Endodermal cell (in vitro differentiated cells): ENCODE measurements at regions not wholly inside any gene's neighbourhood (a gene's known extent, or its start where the extent isn't known, plus 50 kb on each side); places are given as distances from the start of the nearest gene placed in this dataset.

ENCODE experiments used
- DNase-seq: peaks from one replicate; pipeline ENCODE4 v3.0.0-alpha.2; 2017
- H3K27ac ChIP-seq: 2 replicates; pipeline ENCODE4 v1.5.1; 2013; ENCODE audit warnings: mild to moderate bottlenecking, low read depth, low read length, moderate library complexity
- H3K27me3 ChIP-seq: 2 replicates; pipeline ENCODE4 v1.6.1; 2013; ENCODE audit warnings: mild to moderate bottlenecking, low read length, moderate library complexity; ENCODE audit not compliant: insufficient read depth, control insufficient read depth, poor library complexity, severe bottlenecking
- H3K36me3 ChIP-seq: 2 replicates; pipeline ENCODE4 v1.7.0; 2013; ENCODE audit warnings: mild to moderate bottlenecking, low read length, moderate library complexity; ENCODE audit not compliant: control insufficient read depth, insufficient read depth
- H3K4me1 ChIP-seq: one replicate; pipeline ENCODE4 v1.7.0; 2013; ENCODE audit warnings: low read length; ENCODE audit not compliant: control insufficient read depth, insufficient read depth
- H3K4me3 ChIP-seq: 2 replicates; pipeline ENCODE4 v1.5.1; 2013; ENCODE audit warnings: mild to moderate bottlenecking, low read length, moderate library complexity
- H3K9ac ChIP-seq: 2 replicates; pipeline ENCODE4 v1.6.1; 2013; ENCODE audit warnings: mild to moderate bottlenecking, low read length, moderate library complexity; ENCODE audit not compliant: poor library complexity, severe bottlenecking; ENCODE audit errors: extremely low read depth
- H3K9me3 ChIP-seq: 2 replicates; pipeline ENCODE4 v1.6.1; 2013; ENCODE audit warnings: mild to moderate bottlenecking, low read length, moderate library complexity; ENCODE audit not compliant: control insufficient read depth
- H3K27ac Mint-ChIP-seq: 2 replicates; pipeline ENCODE4 v1.8.0; 2020; ENCODE audit warnings: mixed read lengths
- H3K27me3 Mint-ChIP-seq: 2 replicates; pipeline ENCODE4 v1.8.0; 2021; ENCODE audit warnings: mild to moderate bottlenecking, mixed read lengths; ENCODE audit not compliant: insufficient read depth
- H3K36me3 Mint-ChIP-seq: 2 replicates; pipeline ENCODE4 v1.8.0; 2020; ENCODE audit warnings: low read depth, mixed read lengths
- H3K4me1 Mint-ChIP-seq: 2 replicates; pipeline ENCODE4 v1.8.0; 2020; ENCODE audit warnings: mixed read lengths
- H3K4me3 Mint-ChIP-seq: 2 replicates; pipeline ENCODE4 v1.8.0; 2020; ENCODE audit warnings: mild to moderate bottlenecking, moderate library complexity, mixed read lengths
- H3K9me3 Mint-ChIP-seq: 2 replicates; pipeline ENCODE4 v1.8.0; 2020; ENCODE audit warnings: mild to moderate bottlenecking, mixed read lengths
- CTCF ChIP-seq: fragments of 200-600 bp; sonication (generic); conservative IDR thresholded peaks from 2 replicates; pipeline ENCODE4 v1.5.0; 2021; ENCODE audit warnings: antibody characterized with exemption, mild to moderate bottlenecking
- WGBS, 2 experiments: methylation state at CpG; one replicate each; pipeline versions ENCODE4 v1.1.5 to v1.1.7; 2013; ENCODE audit warnings: missing lambda C conversion rate in 2 of 2, mixed read lengths in 1 of 2; ENCODE audit not compliant: insufficient coverage in 1 of 2, insufficient read length in 1 of 2; 5-methylcytosine and 5-hydroxymethylcytosine counted together

DNA sequence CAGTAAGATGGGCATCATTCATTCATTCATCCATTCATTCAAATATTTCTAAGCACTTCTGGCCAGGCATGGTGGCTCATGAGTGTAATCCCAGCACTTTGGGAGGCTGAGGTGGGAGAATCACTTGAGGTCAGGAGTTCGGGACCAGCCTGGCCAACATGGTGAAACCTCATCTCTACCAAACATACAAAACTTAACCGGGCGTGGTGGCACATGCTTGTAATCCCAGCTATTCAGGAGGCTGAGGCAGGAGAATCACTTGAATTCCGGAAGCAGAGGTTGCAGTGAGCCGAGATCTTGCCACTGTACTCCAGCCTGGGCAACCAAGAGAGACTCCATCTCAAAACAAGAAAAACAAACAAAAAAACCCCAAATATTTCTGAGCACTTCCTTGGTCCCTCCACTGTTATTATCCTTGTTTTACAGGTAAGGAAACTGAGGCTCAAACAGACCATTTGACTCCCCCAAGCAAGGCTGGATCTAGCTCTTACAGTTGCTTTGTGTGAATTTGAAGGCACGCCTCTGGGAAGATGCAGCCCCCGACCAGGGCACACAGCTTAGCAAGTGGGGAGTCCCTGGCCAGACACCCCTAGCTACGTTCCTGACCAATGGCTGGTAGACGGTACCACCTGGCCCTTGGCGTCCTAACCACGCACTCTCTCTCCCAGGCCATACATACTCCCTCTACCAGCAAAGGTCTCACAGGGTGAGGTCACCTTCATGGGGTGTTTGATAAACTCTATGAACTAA is 50.6 kb upstream of the ODC1 start:
- H3K27ac ChIP-seq = no peak overlapping the region
- H3K36me3 Mint-ChIP-seq = no peaks in the 10 kb centered on the region
- H3K4me3 ChIP-seq = no peak overlapping the region
- H3K27me3 ChIP-seq = no peaks in the 10 kb centered on the region
- 93 to 98% methylated on average over 6 to 11 of the region's 11 CpGs for WGBS, 2 experiments
- no peak overlapping the region for H3K27ac Mint-ChIP-seq
- no peak for TF ChIP-seq CTCF
- H3K9me3 ChIP-seq = no peaks in the 10 kb centered on the region
- H3K4me3 Mint-ChIP-seq = no peak overlapping the region
- no peaks in the 10 kb centered on the region for H3K4me1 ChIP-seq
- DNase-seq = no peak
- peaks cover 13% of the 10 kb centered on the region for H3K27me3 Mint-ChIP-seq
- H3K4me1 Mint-ChIP-seq = peaks cover 11% of the 10 kb centered on the region
- no peak overlapping the region for H3K9ac ChIP-seq
- H3K9me3 Mint-ChIP-seq = no peaks in the 10 kb centered on the region
- no peaks in the 10 kb centered on the region for H3K36me3 ChIP-seq
